ENCODE measurements at regions not wholly inside any gene's neighbourhood (a gene's known extent, or its start where the extent isn't known, plus 50 kb on each side); places are given as distances from the start of the nearest gene placed in this dataset.

- no peak for DNase-seq
These were observed 192.3 kb upstream of the GLI3 start for GRCh38 chr7:42429339-42429738.

- DNase-seq, result no peak
These were observed 189.2 kb upstream of the GLI3 start for GRCh38 chr7:42426163-42426562.

- no peak for DNase-seq
These were observed 178.0 kb upstream of the GLI3 start for GRCh38 chr7:42414941-42415505.

- no peak for DNase-seq
These were observed 177.0 kb upstream of the GLI3 start for GRCh38 chr7:42414028-42414427.

- DNase-seq, result no peak
These were observed 172.3 kb upstream of the GLI3 start for GRCh38 chr7:42409296-42409695.

GRCh38 chr7:42407833-42408232 lies 170.8 kb upstream of the GLI3 start:
- DNase-seq, result no peak

- DNase-seq, result no peak
These were observed 170.2 kb upstream of the GLI3 start for GRCh38 chr7:42407021-42407710.

- no peak for DNase-seq
These were observed 169.3 kb upstream of the GLI3 start for GRCh38 chr7:42406358-42406757.

GRCh38 chr7:42405782-42406181 lies 168.8 kb upstream of the GLI3 start:
- no peak for DNase-seq

GRCh38 chr7:42403831-42404230 lies 166.8 kb upstream of the GLI3 start:
- no peak for DNase-seq

- DNase-seq, result no peak
These were observed 164.0 kb upstream of the GLI3 start for GRCh38 chr7:42400961-42401360.

GRCh38 chr7:42400211-42400772 lies 163.3 kb upstream of the GLI3 start:
- DNase-seq, result no peak

GRCh38 chr7:42395607-42396006 lies 158.6 kb upstream of the GLI3 start:
- no peak for DNase-seq

GRCh38 chr7:42392826-42393225 lies 155.8 kb upstream of the GLI3 start:
- DNase-seq, result no peak

- no peak for DNase-seq
These were observed 152.7 kb upstream of the GLI3 start for GRCh38 chr7:42389697-42390096.

GRCh38 chr7:42385912-42386311 lies 148.9 kb upstream of the GLI3 start:
- DNase-seq, result no peak

GRCh38 chr7:42381161-42381560 lies 144.2 kb upstream of the GLI3 start:
- DNase-seq, result no peak

GRCh38 chr7:42380401-42380800 lies 143.4 kb upstream of the GLI3 start:
- DNase-seq, result no peak

- DNase-seq, result no peak
These were observed 141.1 kb upstream of the GLI3 start for GRCh38 chr7:42378149-42378548.

- no peak for DNase-seq
These were observed 136.3 kb upstream of the GLI3 start for GRCh38 chr7:42373285-42373684.

- DNase-seq, result no peak
These were observed 135.5 kb upstream of the GLI3 start for GRCh38 chr7:42372479-42372878.

GRCh38 chr7:42359946-42360345 lies 122.9 kb upstream of the GLI3 start:
- no peak for DNase-seq

- DNase-seq, result no peak
These were observed 114.4 kb upstream of the GLI3 start for GRCh38 chr7:42351316-42351935.

GRCh38 chr7:42350801-42351200 lies 113.8 kb upstream of the GLI3 start:
- no peak for DNase-seq
